K562 (cell line): ENCODE measurements at regions not wholly inside any gene's neighbourhood (a gene's known extent, or its start where the extent isn't known, plus 50 kb on each side); places are given as distances from the start of the nearest gene placed in this dataset.

Experiments
- ATAC-seq: fragments of 200-7000 bp; cut with Tn5 transposase; 3 replicates; pipeline ENCODE4 v1.9.1; 2020; ENCODE audit warnings: moderate library complexity
- BruUV-seq: library from RNA; stranded (reverse); fragments of 400-500 nt; replicated peaks from 2 replicates; lab custom pipeline; 2021; lab: Mats Ljungman, UMichigan
- CTCF ChIA-PET: fragments of 300-600 bp; formaldehyde crosslinking; extraction: SDS; loops from one replicate; lab custom pipeline; 2021; ENCODE audit warnings: low intra/inter-chr PET ratio; lab: Yijun Ruan, JAX
- POLR2A ChIA-PET: fragments of 300-600, 350-650 bp; sonication (Branson Sonifier 250); formaldehyde crosslinking; extraction: SDS; loops from one replicate; lab custom pipeline; 2021; ENCODE audit warnings: antibody characterized with exemption, inconsistent platforms; lab: Yijun Ruan, JAX
- DNase-seq, 4 experiments: peaks; one replicate each; pipeline versions ENCODE4 v3.0.0 to v3.0.0-alpha.2; 2011 to 2018; ENCODE audit warnings: low spot score in 3 of 4, mixed read lengths in 3 of 4; ENCODE audit errors: extremely low read depth in 1 of 4
- FAIRE-seq: peaks from 2 replicates; lab custom pipeline; 2011; peaks lifted over from hg19 to GRCh38; lab: Jason Lieb, UNC
- H2AFZ ChIP-seq: 2 replicates; pipeline ENCODE4 v1.6.0; 2011; ENCODE audit warnings: low read depth, low read length, control low read depth, inconsistent platforms
- H3K27ac ChIP-seq: fragments of 200-600 bp; 3 replicates; pipeline ENCODE4 v1.8.0; 2011; ENCODE audit warnings: low read depth, mild to moderate bottlenecking, control low read depth, inconsistent platforms, low read length, moderate library complexity, mixed read lengths; ENCODE audit errors: extremely low read depth
- H3K27me3 ChIP-seq, 2 experiments: fragments of 300-600 bp in 1 of 2; 2 replicates in 1 of 2; 3 replicates in 1 of 2; pipeline versions ENCODE4 v1.6.0 to v1.8.0; 2011; ENCODE audit warnings: inconsistent platforms in 2 of 2, low read length in 2 of 2, mild to moderate bottlenecking in 1 of 2, mixed read lengths in 1 of 2, moderate library complexity in 1 of 2; ENCODE audit not compliant: control insufficient read depth in 2 of 2, insufficient read depth in 2 of 2
- H3K36me3 ChIP-seq: fragments of 300-600 bp; 3 replicates; pipeline ENCODE4 v1.8.0; 2011; ENCODE audit warnings: mild to moderate bottlenecking, low read length, inconsistent platforms; ENCODE audit not compliant: control insufficient read depth, insufficient read depth
- H3K4me1 ChIP-seq, 2 experiments: fragments of 200-600 bp in 1 of 2; replicated peaks in 1 of 2; 2 replicates in 1 of 2; 3 replicates in 1 of 2; pipeline versions ENCODE4 v1.5.1 to v1.8.0; 2011; ENCODE audit warnings: inconsistent platforms in 2 of 2, low read length in 2 of 2, mild to moderate bottlenecking in 1 of 2, mixed read lengths in 1 of 2, moderate library complexity in 1 of 2; ENCODE audit not compliant: control insufficient read depth in 2 of 2, insufficient read depth in 2 of 2
- H3K4me2 ChIP-seq: 2 replicates; pipeline ENCODE4 v1.6.1; 2011; ENCODE audit warnings: low read length, control low read depth, inconsistent platforms, mixed read lengths; ENCODE audit not compliant: insufficient read depth
- H3K4me3 ChIP-seq: fragments of 200-600 bp; sonication (generic), shearing (Covaris generic); 2 replicates; pipeline ENCODE4 v1.5.1; 2016; ENCODE audit warnings: control low read depth, inconsistent platforms
- H3K79me2 ChIP-seq: fragments of 200-600 bp; 3 replicates; pipeline ENCODE4 v1.8.0; 2011; ENCODE audit warnings: low read length, inconsistent platforms; ENCODE audit not compliant: control insufficient read depth, insufficient read depth
- H3K9ac ChIP-seq, 2 experiments: 2 replicates each; pipeline versions ENCODE4 v1.6.0 to v1.6.1; 2011; ENCODE audit warnings: low read depth in 2 of 2, low read length in 2 of 2, control low read depth in 1 of 2, inconsistent platforms in 1 of 2, mild to moderate bottlenecking in 1 of 2, mixed read lengths in 1 of 2; ENCODE audit not compliant: insufficient read depth in 1 of 2
- H3K9me1 ChIP-seq: one replicate; pipeline ENCODE4 v1.6.0; 2011; ENCODE audit warnings: inconsistent platforms, mild to moderate bottlenecking, low read length, moderate library complexity; ENCODE audit not compliant: control insufficient read depth, insufficient read depth
- H3K9me3 ChIP-seq: replicated peaks from 2 replicates; pipeline ENCODE4 v1.5.1; 2011; ENCODE audit warnings: low read depth, low read length, inconsistent platforms; ENCODE audit not compliant: control insufficient read depth, insufficient read depth
- H4K20me1 ChIP-seq: replicated peaks from 2 replicates; pipeline ENCODE4 v1.6.1; 2011; ENCODE audit warnings: low read length, inconsistent platforms, mixed read lengths; ENCODE audit not compliant: control insufficient read depth, insufficient read depth
- ATF7 ChIP-seq: fragments of 450-650 bp; IDR thresholded peaks from 2 replicates; pipeline ENCODE4 v1.7.1; 2014; ENCODE audit warnings: mild to moderate bottlenecking, moderate library complexity
- GABPB1 ChIP-seq: sonication (generic); formaldehyde crosslinking; IDR thresholded peaks from 2 replicates; pipeline ENCODE4 v1.8.0; 2022; ENCODE audit warnings: mild to moderate bottlenecking, missing genetic modification reagents
- HSF4 ChIP-seq: fragments of 250-450 bp; sonication (Bioruptor Pico); IDR thresholded peaks from 2 replicates; pipeline ENCODE4 v2.1.2; 2022; ENCODE audit warnings: mild to moderate bottlenecking, moderate library complexity, borderline replicate concordance
- MBD2 ChIP-seq: sonication (generic); IDR thresholded peaks from 2 replicates; pipeline ENCODE4 v1.6.1; 2016; ENCODE audit warnings: low read depth, borderline replicate concordance
- MEF2D ChIP-seq: conservative IDR thresholded peaks from 2 replicates; pipeline ENCODE4 v1.6.1; 2016; ENCODE audit warnings: low read depth, missing genetic modification characterization, missing compliant biosample characterization
- MTA2 ChIP-seq: fragments of 450-650 bp; IDR thresholded peaks from 2 replicates; pipeline ENCODE4 v1.6.1; 2016; ENCODE audit warnings: low read depth
- NBN ChIP-seq: fragments of 450-650 bp; IDR thresholded peaks from 2 replicates; pipeline ENCODE4 v1.6.1; 2016; ENCODE audit warnings: low read depth, mild to moderate bottlenecking
- POLR2AphosphoS2 ChIP-seq: IDR thresholded peaks from 2 replicates; pipeline ENCODE4 v1.6.1; 2012; ENCODE audit warnings: low read length, improper control_type of control experiment
- PRPF4 ChIP-seq: fragments of 200-400 bp; formaldehyde crosslinking; IDR thresholded peaks from one replicate; pipeline ENCODE4 v1.6.1; 2017; ENCODE audit warnings: low read length, low read depth, mild to moderate bottlenecking; ENCODE audit not compliant: insufficient read depth, poor library complexity, severe bottlenecking
- ZNF197 ChIP-seq: fragments of 200-800 bp; sonication (Bioruptor generic); IDR thresholded peaks from 2 replicates; pipeline ENCODE4 v1.6.1; 2016; ENCODE audit warnings: low read depth, missing genetic modification characterization, missing compliant biosample characterization
- WGBS: fragments of 100-300 bp; shearing (Covaris generic); methylation state at CpG from one replicate; pipeline ENCODE4 v1.1.6; 2016; ENCODE audit warnings: low coverage, mixed read lengths; ENCODE audit not compliant: insufficient coverage; ENCODE audit errors: missing lambda C conversion rate; 5-methylcytosine and 5-hydroxymethylcytosine counted together
- in situ Hi-C: fragments of 300-500 bp; cut with MboI; formaldehyde crosslinking; loops from 4 replicates; pipeline ENCODE4 v1.15.0; 2018; ENCODE audit warnings: inconsistent platforms, mixed read lengths
- intact Hi-C: fragments of 100-400 bp; cut with micrococcal nuclease; formaldehyde crosslinking; loops from 2 replicates; pipeline ENCODE4 v1.14.2; 2022
- TF ChIP-seq, protein P1 (sequence below): fragments of 250-450 bp; sonication (Bioruptor Pico); IDR thresholded peaks from 2 replicates; pipeline ENCODE4 v1.8.0; 2022; ENCODE audit warnings: moderate library complexity, mild to moderate bottlenecking, inconsistent platforms
- TF ChIP-seq, protein P2 (sequence below): fragments of 250-450 bp; sonication (Bioruptor Pico); IDR thresholded peaks from 2 replicates; pipeline ENCODE4 v1.5.0; 2021; ENCODE audit warnings: mild to moderate bottlenecking, moderate library complexity
- TF ChIP-seq, protein P3 (sequence below): IDR thresholded peaks from 3 replicates; pipeline ENCODE4 v1.6.1; 2011; ENCODE audit warnings: borderline replicate concordance, mild to moderate bottlenecking; ENCODE audit not compliant: insufficient read length, insufficient read depth

DNA sequence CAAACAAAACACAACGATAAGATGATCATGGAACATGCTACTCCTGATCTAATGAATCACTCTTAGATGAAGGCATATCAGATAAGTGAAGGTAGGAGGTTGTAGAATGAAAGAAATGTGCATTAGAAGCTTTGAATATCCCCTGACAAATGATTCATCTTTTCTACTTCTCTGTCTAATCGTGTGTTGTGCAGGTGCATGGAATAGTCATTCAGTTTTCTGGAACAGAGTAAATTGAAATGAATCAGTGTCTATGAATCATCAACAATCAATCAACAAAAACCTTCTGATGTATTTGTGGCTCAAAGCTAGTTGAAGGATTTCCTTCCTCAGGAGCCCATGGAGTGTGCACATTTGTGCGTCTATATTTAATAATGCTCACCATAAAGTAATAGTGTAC lies 1290.4 kb upstream of the PCDH20 start:
- in situ Hi-C loops = no loop called here

More for the DNA sequence above, 1290.4 kb upstream of the PCDH20 start:
- H3K4me2 ChIP-seq = no peak overlapping the region
- H3K4me1 ChIP-seq = no peaks in the 10 kb centered on the region
- H3K9me1 ChIP-seq = no peaks in the 10 kb centered on the region
- no peak overlapping the region for H3K9ac ChIP-seq
- no peak overlapping the region for H3K27ac ChIP-seq
- 0% methylated on average over 3 of the region's 3 CpGs for WGBS
- H3K79me2 ChIP-seq = no peaks in the 10 kb centered on the region
- ATAC-seq (no peak), FAIRE-seq (no peak), DNase-seq (no peak)
- no peaks in the 10 kb centered on the region for H4K20me1 ChIP-seq
- H2AFZ ChIP-seq = no peak overlapping the region
- TF ChIP-seq PRPF4 (no peak), MTA2 (no peak), MEF2D (tag) (no peak), POLR2AphosphoS2 (no peak), ATF7 (no peak), MBD2 (no peak), ZNF197 (CRISPR knock-in tag) (no peak), NBN (no peak), HSF4 (CRISPR knock-in tag) (no peak), GABPB1 (no peak)
- TF ChIP-seq, protein P1, sequence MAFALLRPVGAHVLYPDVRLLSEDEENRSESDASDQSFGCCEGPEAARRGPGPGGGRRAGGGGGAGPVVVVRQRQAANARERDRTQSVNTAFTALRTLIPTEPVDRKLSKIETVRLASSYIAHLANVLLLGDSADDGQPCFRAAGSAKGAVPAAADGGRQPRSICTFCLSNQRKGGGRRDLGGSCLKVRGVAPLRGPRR (CRISPR knock-in tag) = no peak
- TF ChIP-seq, protein P2, sequence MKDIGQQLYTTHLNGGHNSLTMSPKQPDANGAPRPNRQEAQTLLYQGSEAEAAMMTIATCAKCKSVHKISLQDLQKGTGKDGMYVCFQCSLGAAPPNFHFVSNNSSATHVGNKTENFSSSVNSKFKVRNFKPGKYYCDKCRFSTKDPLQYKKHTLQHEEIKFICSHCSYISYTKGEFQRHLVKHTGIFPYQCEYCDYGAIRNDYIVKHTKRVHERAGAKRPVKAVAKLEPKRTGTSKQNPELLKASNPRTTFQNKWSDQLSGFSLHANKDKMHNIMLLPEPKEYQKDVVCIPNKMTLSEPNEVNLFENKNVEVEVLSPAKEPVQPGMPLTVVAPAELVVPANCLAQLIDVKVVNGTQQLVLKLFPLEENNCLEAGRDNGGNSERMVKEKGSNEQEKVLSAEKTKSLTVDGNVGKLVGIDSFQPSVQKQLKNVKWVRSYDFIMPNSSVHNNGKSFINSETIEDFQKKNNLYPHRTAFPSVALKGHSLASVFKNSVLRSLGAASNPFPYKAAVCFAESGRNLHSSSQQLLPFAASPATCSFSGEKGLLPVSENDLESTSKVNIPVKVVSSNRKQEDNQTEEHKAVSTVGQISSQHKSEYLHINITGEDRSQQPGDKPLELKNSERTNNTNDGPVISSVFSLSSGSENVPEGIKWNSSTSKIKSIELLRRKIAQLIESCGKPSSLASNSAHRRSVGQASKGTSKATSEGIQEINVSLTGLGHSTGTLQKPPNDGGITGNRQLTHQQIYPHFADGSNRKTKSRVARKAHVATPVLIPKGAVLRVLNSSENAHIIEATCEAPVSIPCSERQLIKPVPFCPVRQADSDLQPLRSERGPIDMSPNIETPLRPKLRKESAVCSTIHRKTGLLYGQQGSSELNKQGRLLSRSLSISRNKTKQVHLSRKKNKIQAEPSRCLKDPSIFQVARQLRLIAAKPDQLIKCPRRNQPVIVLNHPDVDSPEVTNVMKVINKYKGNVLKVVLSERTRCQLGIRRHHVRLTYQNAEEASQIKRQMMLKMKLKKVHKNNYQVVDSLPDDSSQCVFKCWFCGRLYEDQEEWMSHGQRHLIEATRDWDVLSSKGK (CRISPR knock-in tag) = no peak
- TF ChIP-seq, protein P3, sequence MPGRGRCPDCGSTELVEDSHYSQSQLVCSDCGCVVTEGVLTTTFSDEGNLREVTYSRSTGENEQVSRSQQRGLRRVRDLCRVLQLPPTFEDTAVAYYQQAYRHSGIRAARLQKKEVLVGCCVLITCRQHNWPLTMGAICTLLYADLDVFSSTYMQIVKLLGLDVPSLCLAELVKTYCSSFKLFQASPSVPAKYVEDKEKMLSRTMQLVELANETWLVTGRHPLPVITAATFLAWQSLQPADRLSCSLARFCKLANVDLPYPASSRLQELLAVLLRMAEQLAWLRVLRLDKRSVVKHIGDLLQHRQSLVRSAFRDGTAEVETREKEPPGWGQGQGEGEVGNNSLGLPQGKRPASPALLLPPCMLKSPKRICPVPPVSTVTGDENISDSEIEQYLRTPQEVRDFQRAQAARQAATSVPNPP = no peak
- ChIA-PET POLR2A (no interaction called here), CTCF (no interaction called here)
- H3K9me3 ChIP-seq = no peaks in the 10 kb centered on the region
- H3K4me3 ChIP-seq = no peak overlapping the region
- intact Hi-C loops = no loop called here
- H3K36me3 ChIP-seq = no peaks in the 10 kb centered on the region
- no peaks in the 10 kb centered on the region for H3K27me3 ChIP-seq
- no TSS peak for BruUV-seq
